ENCODE measurements at regions not wholly inside any gene's neighbourhood (a gene's known extent, or its start where the extent isn't known, plus 50 kb on each side); places are given as distances from the start of the nearest gene placed in this dataset.

GRCh38 chr18:10124071-10124470, 210.3 kb downstream of the VAPA start:
- no peak for TF ChIP-seq POLR2A (IDR thresholded peaks at IDR 0.05)
- no peak for TF ChIP-seq CTCF (IDR thresholded peaks at IDR 0.05)
